Stimulated activated CD8-positive, alpha-beta memory T cell treated with anti-CD3 and anti-CD28 coated beads, Interleukin-12 subunit alpha, Interleukin-12 subunit beta, amount 100 ng/mL, for 1 hour (primary cell): ENCODE measurements at regions not wholly inside any gene's neighbourhood (a gene's known extent, or its start where the extent isn't known, plus 50 kb on each side); places are given as distances from the start of the nearest gene placed in this dataset.

Experiments used
- DNase-seq: peaks from one replicate; pipeline ENCODE4 v3.0.0-alpha.2; 2020; ENCODE audit warnings: low read depth

DNA sequence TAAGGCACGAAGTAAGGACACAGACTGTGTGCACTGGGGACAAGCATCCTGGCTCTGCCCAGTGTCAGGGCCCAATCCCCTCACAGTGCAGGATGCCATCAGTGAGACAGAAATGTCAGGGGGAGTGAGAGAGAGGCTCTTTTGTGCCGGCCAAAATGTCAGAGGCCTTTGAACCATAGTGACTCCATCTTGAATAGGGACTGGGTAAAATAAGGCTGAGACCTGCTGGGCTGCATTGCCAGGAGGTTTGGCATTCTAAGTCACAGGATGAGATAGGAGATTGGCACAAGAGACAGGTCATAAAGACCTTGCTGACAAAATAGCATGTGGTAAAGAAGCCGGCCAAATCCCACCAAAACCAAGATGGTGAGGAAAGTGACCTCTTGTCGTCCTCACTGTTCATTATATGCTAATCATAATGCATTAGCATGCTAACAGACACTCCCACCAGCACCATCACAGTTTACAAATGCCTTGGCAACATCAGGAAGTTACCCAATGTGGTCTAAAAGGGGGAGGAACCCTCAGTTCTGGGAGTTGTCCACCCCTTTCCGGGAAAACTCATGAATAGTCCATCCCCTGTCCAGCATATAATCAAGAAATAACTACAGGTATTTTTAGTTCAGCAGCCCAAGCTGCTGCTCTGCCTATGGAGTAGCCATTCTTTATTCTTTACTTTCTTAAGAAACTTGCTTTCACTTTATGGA, 337.4 kb downstream of the LPIN1 start:
- no peak for DNase-seq

GRCh38 chr2:12087175-12087574, 340.7 kb downstream of the LPIN1 start:
- DNase-seq = no peak

GRCh38 chr2:12087671-12088380, 341.4 kb downstream of the LPIN1 start:
- DNase-seq = no peak

GRCh38 chr2:12089001-12089400, 342.6 kb downstream of the LPIN1 start:
- no peak for DNase-seq

GRCh38 chr2:12089496-12089895, 343.1 kb downstream of the LPIN1 start:
- no peak for DNase-seq

GRCh38 chr2:12090072-12090471, 343.6 kb downstream of the LPIN1 start:
- DNase-seq = no peak

DNA sequence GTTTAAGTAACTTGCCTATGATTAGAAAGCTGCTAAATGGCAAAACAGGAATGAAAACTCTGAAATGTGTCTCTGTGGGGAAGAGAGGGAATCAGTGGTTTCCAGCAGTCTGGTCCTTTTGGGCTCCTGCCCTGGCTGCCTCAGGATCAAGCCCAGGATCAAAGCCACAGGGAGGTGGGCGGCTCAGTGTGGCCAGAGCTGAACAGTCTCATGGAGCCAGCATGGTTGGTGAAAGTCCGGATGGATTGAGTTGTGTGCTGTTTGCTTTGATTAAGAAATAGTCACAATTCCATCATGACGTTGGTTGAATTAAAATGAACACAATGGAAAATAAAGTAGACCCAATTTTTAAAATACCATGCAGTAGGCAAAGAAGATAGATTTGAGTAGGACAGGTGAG, 344.2 kb downstream of the LPIN1 start:
- no peak for DNase-seq

DNA sequence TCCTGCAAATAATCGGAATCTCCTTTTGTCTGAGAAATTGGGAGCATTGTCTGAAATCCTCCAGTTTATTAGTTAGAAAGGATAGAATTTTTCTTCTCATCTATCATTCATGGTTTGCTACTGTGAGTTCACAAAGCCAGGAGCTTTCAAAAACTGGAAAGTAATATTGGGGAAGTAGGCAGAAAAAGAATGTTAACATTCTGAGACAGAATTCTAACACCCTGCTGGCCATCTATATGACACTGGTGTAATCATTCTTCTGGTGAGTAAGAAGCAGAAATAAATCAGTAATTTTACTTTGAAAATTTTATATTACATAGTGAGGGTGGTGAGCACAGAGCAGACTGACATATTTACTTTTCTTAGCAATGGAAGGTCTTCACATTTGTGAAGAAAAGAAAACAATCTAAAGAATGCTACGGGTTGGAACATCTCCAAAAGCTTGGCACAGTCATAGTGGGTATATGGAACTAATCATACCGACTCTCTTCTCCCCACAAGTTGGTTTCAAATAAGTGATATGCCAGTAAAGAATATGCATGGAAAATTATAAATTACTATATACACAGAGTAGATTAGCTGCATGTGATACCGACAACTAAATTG, 344.9 kb downstream of the LPIN1 start:
- DNase-seq = no peak

GRCh38 chr2:12094134-12094533, 347.7 kb downstream of the LPIN1 start:
- DNase-seq = no peak

DNA sequence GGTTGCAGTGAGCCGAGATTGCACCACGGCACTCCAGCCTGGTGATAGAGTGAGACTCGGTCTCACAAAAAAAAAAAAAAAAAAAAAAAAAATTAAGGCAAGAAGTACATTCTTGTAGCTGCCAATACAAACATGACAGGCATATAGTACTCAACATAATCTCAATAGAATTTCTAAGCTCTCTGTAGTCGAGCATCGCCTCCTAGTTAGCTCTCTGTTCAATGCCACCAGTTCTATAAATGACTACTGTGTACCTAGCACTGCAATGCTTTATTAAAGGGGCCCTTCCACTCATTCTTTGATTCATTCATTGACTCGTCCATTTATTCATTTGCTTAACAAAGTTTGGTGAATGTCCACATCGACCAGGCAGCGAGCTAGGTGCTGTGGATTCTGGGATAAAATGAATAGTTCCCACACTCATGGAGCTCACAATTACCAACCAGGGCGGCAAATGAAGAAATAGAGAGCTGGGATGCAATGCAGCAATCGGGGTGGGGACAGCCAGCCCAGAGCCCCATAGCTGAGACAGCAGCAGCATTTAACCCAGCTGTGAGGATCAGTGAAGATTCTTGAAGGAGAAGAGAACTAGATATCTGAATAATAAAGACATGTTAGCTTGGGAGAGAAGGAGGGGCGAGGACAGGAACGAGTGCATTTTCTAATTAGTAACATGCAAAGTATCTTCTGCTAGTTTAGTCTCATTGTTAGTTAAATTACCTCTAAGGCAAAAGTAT, 349.8 kb downstream of the LPIN1 start:
- DNase-seq = no peak

GRCh38 chr2:12096788-12097449, 350.5 kb downstream of the LPIN1 start:
- DNase-seq = no peak

- no peak for DNase-seq
Measured at GRCh38 chr2:12097859-12098258, 351.4 kb downstream of the LPIN1 start.

DNA sequence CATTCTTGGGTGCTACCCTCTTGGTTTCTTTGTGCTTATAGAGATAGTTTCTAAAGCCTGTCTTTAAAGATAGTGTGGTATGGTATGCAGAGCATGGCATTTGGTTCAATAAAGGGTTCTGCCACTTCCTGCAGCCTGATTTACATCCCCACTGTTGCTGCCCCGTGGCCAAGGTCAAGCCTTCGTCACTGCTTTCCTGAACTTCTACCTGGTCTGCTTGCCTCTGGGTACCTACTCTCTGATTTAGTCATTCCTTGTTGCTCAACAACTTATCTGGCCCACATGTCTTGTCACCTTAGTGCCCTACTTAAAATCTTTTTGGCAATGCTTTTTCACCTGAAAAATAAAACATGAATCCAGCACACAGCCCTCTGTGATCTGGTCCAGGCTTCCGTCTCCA, 352.9 kb downstream of the LPIN1 start:
- DNase-seq = no peak

- DNase-seq = no peak
Measured at GRCh38 chr2:12102679-12103078, 356.2 kb downstream of the LPIN1 start.

DNA sequence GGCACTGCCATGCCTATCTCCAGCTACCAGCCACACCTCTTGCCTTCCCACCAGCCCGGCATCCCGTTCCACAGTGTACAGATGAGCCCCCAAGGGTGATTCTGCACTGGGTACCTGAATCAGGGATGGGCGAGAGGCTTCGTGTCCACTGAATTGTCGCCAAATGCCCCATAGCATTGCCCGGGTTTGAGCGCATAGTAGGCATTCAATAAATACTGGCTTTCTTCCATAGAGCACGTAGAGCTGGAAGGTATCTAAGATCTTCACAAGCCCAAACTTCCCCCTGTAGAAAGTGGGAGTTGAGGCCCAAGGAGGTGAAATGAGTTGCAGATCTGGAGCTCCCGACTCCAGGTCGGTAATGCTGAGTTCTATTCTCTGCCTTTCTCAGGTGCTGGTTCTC, 358.7 kb downstream of the LPIN1 start:
- DNase-seq = no peak

DNA sequence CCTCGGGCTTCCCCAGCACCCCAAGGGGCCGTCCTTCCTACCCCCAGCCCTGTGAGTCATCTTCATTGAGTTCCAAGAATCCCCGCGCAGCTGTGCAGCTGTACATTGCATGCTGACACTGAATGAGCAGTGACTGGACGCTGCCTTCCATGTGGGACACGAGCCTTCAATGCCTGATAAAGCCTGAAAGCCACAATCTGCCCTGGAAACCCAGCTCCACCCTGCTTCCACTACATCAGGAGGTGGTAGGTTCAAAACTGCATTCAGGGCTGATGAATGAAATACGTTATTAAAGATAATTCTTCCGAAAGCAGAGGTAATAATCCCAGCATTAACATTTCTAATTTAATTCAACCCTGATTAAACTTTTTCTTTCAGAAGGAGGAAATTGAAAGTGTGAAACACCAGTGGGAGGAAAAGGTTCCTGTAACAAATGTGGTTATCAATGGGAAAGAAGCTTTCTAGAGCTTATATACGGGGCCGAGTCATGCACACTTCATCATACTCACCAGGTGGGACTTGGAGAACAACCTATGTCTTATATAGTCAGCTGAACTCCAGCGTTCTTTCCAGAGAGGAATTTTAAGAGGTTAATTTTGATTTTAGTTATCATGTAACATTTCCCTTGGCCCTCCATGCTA, 360.1 kb downstream of the LPIN1 start:
- no peak for DNase-seq

DNA sequence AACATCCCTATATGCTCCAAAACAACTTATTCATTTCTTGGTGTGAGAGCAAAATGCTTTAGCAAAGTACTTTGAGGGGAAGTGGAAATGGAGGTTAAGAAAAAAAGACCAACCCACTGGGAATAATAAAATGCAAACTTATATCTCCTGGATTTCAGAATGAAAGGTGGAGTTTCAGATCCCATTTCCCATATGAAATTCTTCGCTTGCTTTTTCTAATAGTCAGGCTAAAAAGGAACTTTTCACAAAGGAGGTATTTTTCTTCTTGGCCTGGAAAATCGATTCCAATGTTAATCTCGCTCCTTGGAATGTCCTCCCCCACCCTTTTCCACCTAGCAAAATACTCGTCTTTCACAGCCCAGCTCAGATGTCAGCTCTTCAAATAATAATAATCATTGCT, 360.9 kb downstream of the LPIN1 start:
- no peak for DNase-seq

GRCh38 chr2:12107939-12108338, 361.5 kb downstream of the LPIN1 start:
- DNase-seq = no peak

- no peak for DNase-seq
Measured at GRCh38 chr2:12109363-12110017, 363.1 kb downstream of the LPIN1 start.

- no peak for DNase-seq
Measured at GRCh38 chr2:12110074-12110473, 363.6 kb downstream of the LPIN1 start.

DNA sequence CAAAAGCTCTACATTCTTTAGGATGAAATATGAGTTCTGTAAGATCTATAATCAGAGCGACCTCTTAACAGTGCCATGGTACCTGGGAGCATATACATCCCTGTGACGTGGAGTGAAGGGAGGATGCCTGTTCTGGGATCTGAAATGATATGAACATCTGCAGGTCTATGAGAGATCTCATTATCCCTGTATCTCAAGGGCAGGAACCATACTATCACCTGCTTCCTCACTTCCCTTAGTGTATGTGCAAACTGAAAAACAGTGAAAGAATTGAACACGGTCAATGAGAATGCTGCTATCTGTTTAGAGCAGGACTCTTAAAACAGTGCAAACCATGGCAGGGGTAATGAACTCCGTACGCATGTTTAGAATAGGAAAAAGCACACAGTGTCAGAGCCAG, 364.0 kb downstream of the LPIN1 start:
- DNase-seq = no peak
